HCT116 (cell line): ENCODE measurements at regions not wholly inside any gene's neighbourhood (a gene's known extent, or its start where the extent isn't known, plus 50 kb on each side); places are given as distances from the start of the nearest gene placed in this dataset.
A peak's percentile ranks its signal among the peaks of the same experiment; 100 is the strongest.

Experiments
- POLR2A ChIP-seq: IDR thresholded peaks from 2 replicates; pipeline ENCODE4 v1.7.0; 2011; ENCODE audit warnings: borderline replicate concordance; ENCODE audit not compliant: insufficient read depth, insufficient read length; ENCODE audit errors: extremely low read depth
- POLR2AphosphoS5 ChIP-seq: IDR thresholded peaks from 2 replicates; pipeline ENCODE4 v1.6.1; 2011; ENCODE audit warnings: mild to moderate bottlenecking, low read depth, low read length, moderate library complexity
- SIN3A ChIP-seq: IDR thresholded peaks from 2 replicates; pipeline ENCODE4 v1.6.1; 2012; ENCODE audit warnings: low read depth
- SP1 ChIP-seq: IDR thresholded peaks from 2 replicates; pipeline ENCODE4 v1.6.1; 2012; ENCODE audit warnings: low read depth
- YY1 ChIP-seq: IDR thresholded peaks from 2 replicates; pipeline ENCODE4 v1.6.1; 2011; ENCODE audit warnings: low read length, low read depth, moderate library complexity, mild to moderate bottlenecking; ENCODE audit not compliant: insufficient replicate concordance; ENCODE audit errors: extremely low read depth
- TF ChIP-seq, protein P1 (sequence below), 3 experiments: fragments of 200-600 bp in 1 of 3; sonication (generic) in 1 of 3; IDR thresholded peaks in 2 of 3; conservative IDR thresholded peaks in 1 of 3; 2 replicates each; pipeline ENCODE4 v1.5.1; 2012 to 2017; ENCODE audit warnings: low read depth in 2 of 3, low read length in 2 of 3, antibody characterized with exemption in 1 of 3, borderline replicate concordance in 1 of 3, control low read depth in 1 of 3, mild to moderate bottlenecking in 1 of 3, mixed read lengths in 1 of 3, mixed run types in 1 of 3, moderate library complexity in 1 of 3; ENCODE audit not compliant: insufficient read depth in 1 of 3

GRCh38 chr14:30266290-30266689 is 292.7 kb upstream of the G2E3 start:
- TF ChIP-seq POLR2AphosphoS5 (no peak), POLR2A (no peak), SIN3A (no peak), SP1 (no peak), YY1 (no peak)
- TF ChIP-seq, protein P1, sequence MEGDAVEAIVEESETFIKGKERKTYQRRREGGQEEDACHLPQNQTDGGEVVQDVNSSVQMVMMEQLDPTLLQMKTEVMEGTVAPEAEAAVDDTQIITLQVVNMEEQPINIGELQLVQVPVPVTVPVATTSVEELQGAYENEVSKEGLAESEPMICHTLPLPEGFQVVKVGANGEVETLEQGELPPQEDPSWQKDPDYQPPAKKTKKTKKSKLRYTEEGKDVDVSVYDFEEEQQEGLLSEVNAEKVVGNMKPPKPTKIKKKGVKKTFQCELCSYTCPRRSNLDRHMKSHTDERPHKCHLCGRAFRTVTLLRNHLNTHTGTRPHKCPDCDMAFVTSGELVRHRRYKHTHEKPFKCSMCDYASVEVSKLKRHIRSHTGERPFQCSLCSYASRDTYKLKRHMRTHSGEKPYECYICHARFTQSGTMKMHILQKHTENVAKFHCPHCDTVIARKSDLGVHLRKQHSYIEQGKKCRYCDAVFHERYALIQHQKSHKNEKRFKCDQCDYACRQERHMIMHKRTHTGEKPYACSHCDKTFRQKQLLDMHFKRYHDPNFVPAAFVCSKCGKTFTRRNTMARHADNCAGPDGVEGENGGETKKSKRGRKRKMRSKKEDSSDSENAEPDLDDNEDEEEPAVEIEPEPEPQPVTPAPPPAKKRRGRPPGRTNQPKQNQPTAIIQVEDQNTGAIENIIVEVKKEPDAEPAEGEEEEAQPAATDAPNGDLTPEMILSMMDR (IDR thresholded peaks at IDR 0.05 in 2 of 3, conservative IDR thresholded peaks at IDR 0.05 in 1 of 3; ENCODE audit: borderline replicate concordance in 1 of 3, insufficient read depth in 1 of 3, low read depth in 2 of 3, low read length in 2 of 3), result 0 out of 6 replicates have a peak, but pooled peaks of 1 of the 3 experiments have one; percentile 11
